K562 (cell line): ENCODE measurements at regions not wholly inside any gene's neighbourhood (a gene's known extent, or its start where the extent isn't known, plus 50 kb on each side); places are given as distances from the start of the nearest gene placed in this dataset.
A peak's percentile ranks its signal among the peaks of the same experiment; 100 is the strongest.

Experiments used
- ATF1 ChIP-seq, 2 experiments: fragments of 450-650 bp in 1 of 2; IDR thresholded peaks; 2 replicates each; pipeline ENCODE4 v1.6.1; 2016; ENCODE audit warnings: missing compliant biosample characterization in 1 of 2, missing genetic modification characterization in 1 of 2
- FOXO4 ChIP-seq: fragments of 450-650 bp; formaldehyde crosslinking; IDR thresholded peaks from 2 replicates; pipeline ENCODE4 v1.4.0; 2020; ENCODE audit warnings: mild to moderate bottlenecking, moderate library complexity
- KDM2B ChIP-seq: fragments of 250-450 bp; sonication (Bioruptor Pico); IDR thresholded peaks from 2 replicates; pipeline ENCODE4 v1.8.0; 2021; ENCODE audit warnings: mild to moderate bottlenecking, moderate library complexity
- MYC ChIP-seq, 2 experiments: fragments of 250-450 bp in 1 of 2; sonication (Bioruptor Pico) in 1 of 2; IDR thresholded peaks; 2 replicates each; pipeline versions ENCODE4 v1.5.1 to v1.6.1; 2012 to 2021; ENCODE audit warnings: low read depth in 2 of 2, borderline replicate concordance in 1 of 2, improper control_type of control experiment in 1 of 2, low read length in 1 of 2, mild to moderate bottlenecking in 1 of 2, moderate library complexity in 1 of 2
- RBM22 ChIP-seq: fragments of 200-400 bp; formaldehyde crosslinking; IDR thresholded peaks from 2 replicates; pipeline ENCODE4 v1.6.1; 2018; ENCODE audit warnings: low read length, low read depth; ENCODE audit not compliant: poor library complexity, severe bottlenecking
- TAF7 ChIP-seq: fragments of 450-650 bp; IDR thresholded peaks from 2 replicates; pipeline ENCODE4 v1.6.1; 2016; ENCODE audit warnings: missing genetic modification characterization, missing compliant biosample characterization
- TSC22D4 ChIP-seq: fragments of 450-650 bp; IDR thresholded peaks from 2 replicates; pipeline ENCODE4 v1.6.1; 2016; ENCODE audit warnings: missing genetic modification characterization, missing biosample characterization, control low read depth
- ZNF121 ChIP-seq: sonication (generic); formaldehyde crosslinking; conservative IDR thresholded peaks from 2 replicates; pipeline ENCODE4 v1.8.0; 2022; ENCODE audit warnings: missing genetic modification reagents
- ZNF717 ChIP-seq: fragments of 250-450 bp; sonication (Bioruptor Pico); IDR thresholded peaks from 2 replicates; pipeline ENCODE4 v1.5.0; 2021
- TF ChIP-seq, protein P1 (sequence below): fragments of 200-800 bp; sonication (Bioruptor generic); IDR thresholded peaks from 2 replicates; pipeline ENCODE4 v1.6.1; 2016; ENCODE audit warnings: missing genetic modification characterization, missing compliant biosample characterization

- TF ChIP-seq, protein P1, sequence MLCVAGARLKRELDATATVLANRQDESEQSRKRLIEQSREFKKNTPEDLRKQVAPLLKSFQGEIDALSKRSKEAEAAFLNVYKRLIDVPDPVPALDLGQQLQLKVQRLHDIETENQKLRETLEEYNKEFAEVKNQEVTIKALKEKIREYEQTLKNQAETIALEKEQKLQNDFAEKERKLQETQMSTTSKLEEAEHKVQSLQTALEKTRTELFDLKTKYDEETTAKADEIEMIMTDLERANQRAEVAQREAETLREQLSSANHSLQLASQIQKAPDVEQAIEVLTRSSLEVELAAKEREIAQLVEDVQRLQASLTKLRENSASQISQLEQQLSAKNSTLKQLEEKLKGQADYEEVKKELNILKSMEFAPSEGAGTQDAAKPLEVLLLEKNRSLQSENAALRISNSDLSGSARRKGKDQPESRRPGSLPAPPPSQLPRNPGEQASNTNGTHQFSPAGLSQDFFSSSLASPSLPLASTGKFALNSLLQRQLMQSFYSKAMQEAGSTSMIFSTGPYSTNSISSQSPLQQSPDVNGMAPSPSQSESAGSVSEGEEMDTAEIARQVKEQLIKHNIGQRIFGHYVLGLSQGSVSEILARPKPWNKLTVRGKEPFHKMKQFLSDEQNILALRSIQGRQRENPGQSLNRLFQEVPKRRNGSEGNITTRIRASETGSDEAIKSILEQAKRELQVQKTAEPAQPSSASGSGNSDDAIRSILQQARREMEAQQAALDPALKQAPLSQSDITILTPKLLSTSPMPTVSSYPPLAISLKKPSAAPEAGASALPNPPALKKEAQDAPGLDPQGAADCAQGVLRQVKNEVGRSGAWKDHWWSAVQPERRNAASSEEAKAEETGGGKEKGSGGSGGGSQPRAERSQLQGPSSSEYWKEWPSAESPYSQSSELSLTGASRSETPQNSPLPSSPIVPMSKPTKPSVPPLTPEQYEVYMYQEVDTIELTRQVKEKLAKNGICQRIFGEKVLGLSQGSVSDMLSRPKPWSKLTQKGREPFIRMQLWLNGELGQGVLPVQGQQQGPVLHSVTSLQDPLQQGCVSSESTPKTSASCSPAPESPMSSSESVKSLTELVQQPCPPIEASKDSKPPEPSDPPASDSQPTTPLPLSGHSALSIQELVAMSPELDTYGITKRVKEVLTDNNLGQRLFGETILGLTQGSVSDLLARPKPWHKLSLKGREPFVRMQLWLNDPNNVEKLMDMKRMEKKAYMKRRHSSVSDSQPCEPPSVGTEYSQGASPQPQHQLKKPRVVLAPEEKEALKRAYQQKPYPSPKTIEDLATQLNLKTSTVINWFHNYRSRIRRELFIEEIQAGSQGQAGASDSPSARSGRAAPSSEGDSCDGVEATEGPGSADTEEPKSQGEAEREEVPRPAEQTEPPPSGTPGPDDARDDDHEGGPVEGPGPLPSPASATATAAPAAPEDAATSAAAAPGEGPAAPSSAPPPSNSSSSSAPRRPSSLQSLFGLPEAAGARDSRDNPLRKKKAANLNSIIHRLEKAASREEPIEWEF (CRISPR knock-in tag): no peak
- TF ChIP-seq ATF1 (CRISPR knock-in tag; IDR thresholded peaks at IDR 0.05) (no peak), ATF1 (tag; IDR thresholded peaks at IDR 0.05) (peak; percentile 70), TSC22D4 (tag) (no peak), ZNF717 (CRISPR knock-in tag) (no peak), ZNF121 (CRISPR knock-in tag) (no peak), MYC (IDR thresholded peaks at IDR 0.05; ENCODE audit: low read depth, low read length) (0 out of 2 replicates have a peak, but pooled peaks have one; percentile 26), MYC (CRISPR knock-in tag; IDR thresholded peaks at IDR 0.05; ENCODE audit: borderline replicate concordance, low read depth) (no peak), FOXO4 (CRISPR knock-in tag) (no peak), KDM2B (CRISPR knock-in tag) (no peak), RBM22 (no peak), TAF7 (tag) (no peak)
These were observed 342.4 kb downstream of the KCNRG start (continued) for GRCh38 chr13:50357586-50358118.
